Right lobe of liver (tissue), 4 donors: ENCODE measurements at regions not wholly inside any gene's neighbourhood (a gene's known extent, or its start where the extent isn't known, plus 50 kb on each side); places are given as distances from the start of the nearest gene placed in this dataset.

Source experiments
- POLR2A ChIP-seq: fragments of 450-650 bp; IDR thresholded peaks from one replicate; pipeline ENCODE4 v1.6.1; 2017; ENCODE audit warnings: antibody characterized with exemption, mild to moderate bottlenecking
- TF ChIP-seq, protein P1 (sequence below), 4 donors: fragments of 200-600 bp in 3 of 4; fragments of 450-650 bp in 1 of 4; IDR thresholded peaks; one replicate each; pipeline versions ENCODE4 v1.5.1 to v1.8.0; 2016 to 2022; ENCODE audit warnings: antibody characterized with exemption in 4 of 4, mild to moderate bottlenecking in 2 of 4
- donor health status: DM: no; HTN: no; CAD: no.
- donor health status: DM: no; HTN: no; CAD: no.
- donor health status: DM: no; HTN: yes; CAD: no.

DNA sequence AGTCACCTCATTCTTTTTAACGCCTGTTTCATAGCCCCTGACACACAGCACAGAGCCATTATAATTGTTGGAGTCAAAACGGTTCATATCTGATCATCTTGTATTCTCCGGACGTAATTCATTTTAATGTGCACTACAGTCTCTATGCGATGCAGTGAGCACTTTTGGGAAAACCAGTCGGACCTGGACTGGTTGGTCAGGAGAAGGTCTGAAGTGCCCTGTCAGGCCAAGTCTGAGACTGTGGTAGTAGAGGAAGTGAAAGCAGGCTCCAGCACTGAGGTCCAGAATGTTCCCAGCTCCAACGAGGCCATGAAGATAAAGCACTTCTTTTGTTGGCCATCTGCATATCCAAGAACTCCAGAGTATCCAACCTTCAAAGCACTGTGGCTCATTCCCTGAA, 117.1 kb upstream of the NCOR2 start:
- TF ChIP-seq, protein P1, sequence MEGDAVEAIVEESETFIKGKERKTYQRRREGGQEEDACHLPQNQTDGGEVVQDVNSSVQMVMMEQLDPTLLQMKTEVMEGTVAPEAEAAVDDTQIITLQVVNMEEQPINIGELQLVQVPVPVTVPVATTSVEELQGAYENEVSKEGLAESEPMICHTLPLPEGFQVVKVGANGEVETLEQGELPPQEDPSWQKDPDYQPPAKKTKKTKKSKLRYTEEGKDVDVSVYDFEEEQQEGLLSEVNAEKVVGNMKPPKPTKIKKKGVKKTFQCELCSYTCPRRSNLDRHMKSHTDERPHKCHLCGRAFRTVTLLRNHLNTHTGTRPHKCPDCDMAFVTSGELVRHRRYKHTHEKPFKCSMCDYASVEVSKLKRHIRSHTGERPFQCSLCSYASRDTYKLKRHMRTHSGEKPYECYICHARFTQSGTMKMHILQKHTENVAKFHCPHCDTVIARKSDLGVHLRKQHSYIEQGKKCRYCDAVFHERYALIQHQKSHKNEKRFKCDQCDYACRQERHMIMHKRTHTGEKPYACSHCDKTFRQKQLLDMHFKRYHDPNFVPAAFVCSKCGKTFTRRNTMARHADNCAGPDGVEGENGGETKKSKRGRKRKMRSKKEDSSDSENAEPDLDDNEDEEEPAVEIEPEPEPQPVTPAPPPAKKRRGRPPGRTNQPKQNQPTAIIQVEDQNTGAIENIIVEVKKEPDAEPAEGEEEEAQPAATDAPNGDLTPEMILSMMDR (IDR thresholded peaks at IDR 0.05) = no peak
- no peak for TF ChIP-seq POLR2A
